GM12872 (cell line): ENCODE measurements at regions not wholly inside any gene's neighbourhood (a gene's known extent, or its start where the extent isn't known, plus 50 kb on each side); places are given as distances from the start of the nearest gene placed in this dataset.

ENCODE experiments used
- TF ChIP-seq, protein P1 (sequence below): IDR thresholded peaks from 3 replicates; pipeline ENCODE4 v1.5.1; 2011; ENCODE audit warnings: low read depth, mild to moderate bottlenecking, low read length, moderate library complexity; ENCODE audit not compliant: insufficient read depth

DNA sequence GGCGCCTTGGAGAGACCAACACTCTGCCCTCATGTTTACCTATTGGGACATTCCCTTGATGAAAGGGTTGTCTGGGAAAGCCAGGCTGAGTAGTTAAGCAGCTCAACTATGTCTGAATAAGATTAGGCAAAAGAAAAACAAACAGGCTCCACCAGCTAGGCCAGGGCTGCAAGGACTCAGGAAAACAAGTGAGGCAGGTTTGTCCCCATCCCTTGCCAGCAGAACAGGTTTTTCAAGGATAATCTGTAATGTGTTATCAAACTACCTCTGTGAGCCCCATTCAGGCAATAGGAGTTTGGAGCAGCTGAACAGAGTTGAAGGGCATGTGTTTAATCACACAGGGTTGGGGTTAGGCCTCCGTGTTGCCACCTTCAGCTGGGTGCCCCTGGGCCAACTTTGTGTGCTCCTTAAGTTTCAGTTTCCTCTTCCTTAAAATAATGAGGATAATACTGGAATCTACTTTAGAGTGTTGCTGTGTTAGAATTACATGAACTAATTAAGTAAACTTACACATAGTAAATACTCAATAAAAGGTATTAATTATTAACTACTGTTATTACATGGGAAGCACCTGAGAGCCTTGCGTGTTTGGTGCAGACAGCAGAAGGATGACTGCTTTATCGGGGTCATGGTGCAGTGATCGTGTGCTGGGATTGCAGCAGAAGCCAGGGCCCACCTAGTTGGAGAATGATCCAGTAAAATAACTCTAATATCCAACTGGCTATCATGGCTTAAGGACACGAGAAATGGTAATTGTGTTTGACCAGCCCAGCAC lies 72.1 kb upstream of the ATP10B start:
- TF ChIP-seq, protein P1, sequence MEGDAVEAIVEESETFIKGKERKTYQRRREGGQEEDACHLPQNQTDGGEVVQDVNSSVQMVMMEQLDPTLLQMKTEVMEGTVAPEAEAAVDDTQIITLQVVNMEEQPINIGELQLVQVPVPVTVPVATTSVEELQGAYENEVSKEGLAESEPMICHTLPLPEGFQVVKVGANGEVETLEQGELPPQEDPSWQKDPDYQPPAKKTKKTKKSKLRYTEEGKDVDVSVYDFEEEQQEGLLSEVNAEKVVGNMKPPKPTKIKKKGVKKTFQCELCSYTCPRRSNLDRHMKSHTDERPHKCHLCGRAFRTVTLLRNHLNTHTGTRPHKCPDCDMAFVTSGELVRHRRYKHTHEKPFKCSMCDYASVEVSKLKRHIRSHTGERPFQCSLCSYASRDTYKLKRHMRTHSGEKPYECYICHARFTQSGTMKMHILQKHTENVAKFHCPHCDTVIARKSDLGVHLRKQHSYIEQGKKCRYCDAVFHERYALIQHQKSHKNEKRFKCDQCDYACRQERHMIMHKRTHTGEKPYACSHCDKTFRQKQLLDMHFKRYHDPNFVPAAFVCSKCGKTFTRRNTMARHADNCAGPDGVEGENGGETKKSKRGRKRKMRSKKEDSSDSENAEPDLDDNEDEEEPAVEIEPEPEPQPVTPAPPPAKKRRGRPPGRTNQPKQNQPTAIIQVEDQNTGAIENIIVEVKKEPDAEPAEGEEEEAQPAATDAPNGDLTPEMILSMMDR = no peak

- TF ChIP-seq, protein P1 = no peak
Observed at GRCh38 chr5:160923411-160923810, 71.4 kb upstream of the ATP10B start.

DNA sequence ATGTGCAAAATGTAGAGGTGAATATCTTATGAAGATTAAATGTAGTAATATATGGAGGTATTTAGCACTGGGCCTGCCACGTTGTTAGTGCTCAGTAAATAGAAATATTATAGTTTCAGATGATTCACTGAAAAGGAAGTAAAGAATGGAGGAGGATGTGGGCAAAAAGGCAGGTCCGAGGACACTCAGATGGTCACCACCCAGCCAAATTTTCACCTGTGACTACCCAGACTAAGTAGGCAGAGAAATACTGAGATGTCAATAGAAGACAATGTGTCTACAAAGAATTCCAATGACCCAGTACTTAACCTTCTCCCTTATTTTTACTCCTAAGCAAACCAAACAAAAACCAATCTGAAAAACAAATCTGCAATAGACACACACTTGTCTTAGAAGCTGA lies 70.3 kb upstream of the ATP10B start:
- TF ChIP-seq, protein P1 = no peak

- TF ChIP-seq, protein P1 = no peak
Observed at GRCh38 chr5:160921423-160922285, 69.6 kb upstream of the ATP10B start.

- TF ChIP-seq, protein P1 = no peak
Observed at GRCh38 chr5:160919626-160920025, 67.6 kb upstream of the ATP10B start.

GRCh38 chr5:160918386-160918785 lies 66.4 kb upstream of the ATP10B start:
- TF ChIP-seq, protein P1 = no peak

DNA sequence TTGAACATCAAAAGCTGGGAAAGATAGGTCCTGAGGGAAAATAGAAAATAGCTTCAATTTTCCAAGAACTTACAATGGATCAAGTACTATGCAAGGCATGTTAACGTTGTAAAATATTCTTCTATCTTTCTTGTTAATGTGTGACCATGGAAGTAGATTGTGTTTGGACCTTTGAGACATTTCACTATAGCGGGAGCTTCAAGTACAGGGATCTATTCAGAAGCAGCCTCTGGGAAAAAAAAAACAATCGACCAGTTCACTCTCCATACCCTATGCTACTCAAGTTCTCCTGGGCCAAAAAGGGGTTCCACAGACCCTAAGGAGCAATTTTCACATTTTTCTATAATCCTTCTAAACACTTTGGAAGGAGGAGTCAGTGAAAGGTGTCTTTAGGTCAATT lies 54.1 kb upstream of the ATP10B start:
- TF ChIP-seq, protein P1 = no peak
